Body of pancreas (tissue), 4 donors: ENCODE measurements at regions not wholly inside any gene's neighbourhood (a gene's known extent, or its start where the extent isn't known, plus 50 kb on each side); places are given as distances from the start of the nearest gene placed in this dataset.

Experiments used
- POLR2A ChIP-seq, 3 donors: fragments of 450-650 bp; IDR thresholded peaks; one replicate each; pipeline ENCODE4 v1.6.1; 2016; ENCODE audit warnings: antibody characterized with exemption in 3 of 3, mild to moderate bottlenecking in 2 of 3
- TF ChIP-seq, protein P1 (sequence below), 7 experiments: fragments of 450-650 bp in 4 of 7; fragments of 200-600 bp in 3 of 7; sonication (generic) in 3 of 7; IDR thresholded peaks; one replicate each; pipeline ENCODE4 v1.5.1; 2016 to 2019; ENCODE audit warnings: antibody characterized with exemption in 7 of 7

DNA sequence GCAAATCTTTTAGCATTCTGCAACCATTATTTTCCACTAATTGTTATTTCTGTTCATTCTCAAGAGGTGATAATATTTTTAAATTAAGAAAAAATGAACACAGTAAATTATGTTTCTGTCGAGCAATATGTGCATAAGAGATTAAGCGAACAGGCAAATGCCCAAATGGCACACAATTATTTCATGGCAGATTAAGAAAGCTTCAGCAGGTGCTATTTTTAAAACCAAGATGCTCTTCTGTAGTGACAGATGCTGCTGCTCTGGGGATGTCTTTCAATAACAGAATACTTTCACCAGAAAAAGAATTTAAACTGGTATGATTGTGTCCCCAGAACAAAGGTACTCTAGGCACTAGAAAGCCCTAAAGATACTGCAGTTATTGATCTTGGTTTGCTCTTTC, 412.7 kb upstream of the SORCS1 start:
- TF ChIP-seq POLR2A (IDR thresholded peaks at IDR 0.05) = no peak
- TF ChIP-seq, protein P1, sequence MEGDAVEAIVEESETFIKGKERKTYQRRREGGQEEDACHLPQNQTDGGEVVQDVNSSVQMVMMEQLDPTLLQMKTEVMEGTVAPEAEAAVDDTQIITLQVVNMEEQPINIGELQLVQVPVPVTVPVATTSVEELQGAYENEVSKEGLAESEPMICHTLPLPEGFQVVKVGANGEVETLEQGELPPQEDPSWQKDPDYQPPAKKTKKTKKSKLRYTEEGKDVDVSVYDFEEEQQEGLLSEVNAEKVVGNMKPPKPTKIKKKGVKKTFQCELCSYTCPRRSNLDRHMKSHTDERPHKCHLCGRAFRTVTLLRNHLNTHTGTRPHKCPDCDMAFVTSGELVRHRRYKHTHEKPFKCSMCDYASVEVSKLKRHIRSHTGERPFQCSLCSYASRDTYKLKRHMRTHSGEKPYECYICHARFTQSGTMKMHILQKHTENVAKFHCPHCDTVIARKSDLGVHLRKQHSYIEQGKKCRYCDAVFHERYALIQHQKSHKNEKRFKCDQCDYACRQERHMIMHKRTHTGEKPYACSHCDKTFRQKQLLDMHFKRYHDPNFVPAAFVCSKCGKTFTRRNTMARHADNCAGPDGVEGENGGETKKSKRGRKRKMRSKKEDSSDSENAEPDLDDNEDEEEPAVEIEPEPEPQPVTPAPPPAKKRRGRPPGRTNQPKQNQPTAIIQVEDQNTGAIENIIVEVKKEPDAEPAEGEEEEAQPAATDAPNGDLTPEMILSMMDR (IDR thresholded peaks at IDR 0.05) = no peak
